ENCODE measurements at regions not wholly inside any gene's neighbourhood (a gene's known extent, or its start where the extent isn't known, plus 50 kb on each side); places are given as distances from the start of the nearest gene placed in this dataset.

DNA sequence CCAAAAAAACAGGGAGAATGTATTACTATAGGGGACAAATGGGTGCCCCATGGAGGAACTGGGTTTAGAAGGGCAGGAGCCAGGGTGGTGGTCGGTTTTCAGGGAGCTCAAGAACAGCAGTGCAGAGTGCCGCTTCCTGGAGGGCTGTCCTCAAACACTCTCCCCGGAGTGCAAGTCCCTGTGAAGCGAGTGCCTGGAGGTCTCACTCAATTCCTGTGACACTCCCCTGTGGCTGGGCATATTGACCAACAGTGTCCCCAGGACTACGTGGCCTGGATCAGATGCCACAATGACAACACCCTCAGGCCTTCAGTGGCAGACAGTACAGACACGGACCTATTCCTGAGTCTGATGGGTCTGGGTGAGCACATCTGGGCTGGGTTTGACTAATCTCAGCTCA lies 412.1 kb upstream of the IRX2 start:
- Histone ChIP-seq H3K14ac (ENCODE audit: insufficient read length) (no peak overlapping the region), H3K4me2 (ENCODE audit: insufficient read depth in 1 of 2, low read depth in 2 of 2, low read length in 2 of 2) (no peak overlapping the region), H3K27me3 (replicated peaks in 1 of 4; ENCODE audit: control insufficient read depth in 3 of 4, extremely low read depth in 1 of 4, insufficient read depth in 3 of 4, low read length in 3 of 4) (no peaks in the 10 kb centered on the region), H3K79me1 (ENCODE audit: low read depth, low read length) (no peaks in the 10 kb centered on the region), H3K18ac (ENCODE audit: extremely low read depth, low read length) (no peak overlapping the region), H4K91ac (replicated peaks; ENCODE audit: insufficient read length, low read length) (no peak overlapping the region), H2AK5ac (ENCODE audit: low read depth, low read length) (no peak overlapping the region), H3K79me2 (ENCODE audit: control insufficient read depth in 1 of 2, insufficient read depth in 2 of 2, low read length in 2 of 2) (no peaks in the 10 kb centered on the region), H3K9me3 (ENCODE audit: insufficient read depth in 2 of 2, low read depth in 1 of 2, low read length in 1 of 2) (peaks cover 17 to 18% of the 10 kb centered on the region in 2 experiments; a peak in 3 of 4 replicates), H3K23ac (ENCODE audit: insufficient read length) (no peak overlapping the region), H2BK12ac (ENCODE audit: low read depth, low read length) (no peak overlapping the region), H3K9ac (replicated peaks in 1 of 4; ENCODE audit: extremely low read depth in 1 of 4, low read depth in 3 of 4, low read length in 3 of 4) (no peak overlapping the region), H2BK15ac (ENCODE audit: low read length) (no peak overlapping the region), H2AFZ (ENCODE audit: low read length) (no peak overlapping the region), H3K23me2 (ENCODE audit: low read depth, low read length) (peaks cover 4% of the 10 kb centered on the region; the same call in 1 of the 2 replicates), H2BK120ac (replicated peaks; ENCODE audit: low read depth, low read length) (no peak overlapping the region), H4K20me1 (replicated peaks in 1 of 2; ENCODE audit: control insufficient read depth in 1 of 2, insufficient read depth in 2 of 2, low read length in 2 of 2) (no peaks in the 10 kb centered on the region), H4K8ac (ENCODE audit: extremely low read depth, insufficient read depth, low read length) (no peak overlapping the region), H3K27ac (ENCODE audit: low read depth, low read length) (no peak overlapping the region), H3K4ac (replicated peaks; ENCODE audit: insufficient read length, low read depth, low read length) (no peak overlapping the region), H4K5ac (ENCODE audit: insufficient read length, low read depth, low read length) (no peak overlapping the region), H3K4me1 (replicated peaks in 1 of 4; ENCODE audit: control insufficient read depth in 3 of 4, insufficient read depth in 4 of 4, low read length in 3 of 4) (no peaks in the 10 kb centered on the region), H2BK20ac (ENCODE audit: low read length) (no peak overlapping the region), H3K4me3 (ENCODE audit: extremely low read depth in 1 of 4, insufficient read depth in 2 of 4, low read depth in 3 of 4, low read length in 4 of 4) (no peak overlapping the region), H3K36me3 (ENCODE audit: control insufficient read depth in 2 of 4, insufficient read depth in 4 of 4, low read length in 3 of 4) (no peaks in the 10 kb centered on the region; a peak in 1 of 8 replicates), H2BK5ac (ENCODE audit: low read depth, low read length) (no peak overlapping the region), H3K56ac (replicated peaks; ENCODE audit: insufficient read length, low read depth, low read length) (no peak overlapping the region)
- 92% methylated on average over 6 of the region's 6 CpGs; no CpG with 5 or more reads in 1 of the 2 experiments for WGBS, 2 experiments (ENCODE audit: extremely low coverage in 1 of 2, insufficient coverage in 1 of 2, insufficient read length in 1 of 2, insufficient replicate concordance in 2 of 2, low coverage in 1 of 2, low lambda C conversion rate in 2 of 2, missing lambda C conversion rate in 1 of 2)
- DNase-seq (ENCODE audit: low read depth in 1 of 2, low spot score in 2 of 2), result no peak
- FAIRE-seq, result no peak
- ChIA-PET CTCF (ENCODE audit: partially characterized antibody) (interaction anchor here (1.5 kb wide), 1 partner anchor 23 kb away, joined by 3 read pairs; no protein-coding TSS in a partner anchor), POLR2A (ENCODE audit: partially characterized antibody) (no interaction called here)
- TF ChIP-seq HDAC6 (IDR thresholded peaks at IDR 0.05; ENCODE audit: low read depth, low read length), result no peak
- TF ChIP-seq SP1 (IDR thresholded peaks at IDR 0.05; ENCODE audit: low read depth, low read length), result no peak
- TF ChIP-seq YY1 (IDR thresholded peaks at IDR 0.05; ENCODE audit: low read depth, low read length), result no peak
- TF ChIP-seq SIX5 (IDR thresholded peaks at IDR 0.05; ENCODE audit: low read depth, low read length), result no peak
- no peak for TF ChIP-seq E2F6 (IDR thresholded peaks at IDR 0.05)
- no peak for TF ChIP-seq HDAC2 (IDR thresholded peaks at IDR 0.05; ENCODE audit: borderline replicate concordance in 1 of 2, low read depth in 2 of 2, low read length in 2 of 2)
- no peak for TF ChIP-seq EP300 (IDR thresholded peaks at IDR 0.05; ENCODE audit: borderline replicate concordance in 1 of 2, low read depth in 2 of 2, low read length in 2 of 2)
- TF ChIP-seq RBBP5 (IDR thresholded peaks at IDR 0.05; ENCODE audit: borderline replicate concordance, low read depth, low read length), result no peak
- TF ChIP-seq, protein P1, sequence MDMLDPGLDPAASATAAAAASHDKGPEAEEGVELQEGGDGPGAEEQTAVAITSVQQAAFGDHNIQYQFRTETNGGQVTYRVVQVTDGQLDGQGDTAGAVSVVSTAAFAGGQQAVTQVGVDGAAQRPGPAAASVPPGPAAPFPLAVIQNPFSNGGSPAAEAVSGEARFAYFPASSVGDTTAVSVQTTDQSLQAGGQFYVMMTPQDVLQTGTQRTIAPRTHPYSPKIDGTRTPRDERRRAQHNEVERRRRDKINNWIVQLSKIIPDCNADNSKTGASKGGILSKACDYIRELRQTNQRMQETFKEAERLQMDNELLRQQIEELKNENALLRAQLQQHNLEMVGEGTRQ (IDR thresholded peaks at IDR 0.05; ENCODE audit: low read length), result no peak
- no peak for TF ChIP-seq RXRA (IDR thresholded peaks at IDR 0.05; ENCODE audit: insufficient read depth, low read depth, low read length)
- no peak for TF ChIP-seq RFX5 (IDR thresholded peaks at IDR 0.05; ENCODE audit: borderline replicate concordance, low read depth, low read length)
- TF ChIP-seq SIN3A (conservative IDR thresholded peaks at IDR 0.05 in 1 of 2, IDR thresholded peaks at IDR 0.05 in 1 of 2; ENCODE audit: low read depth in 1 of 2, low read length in 2 of 2), result no peak
